GM23338 (cell line): ENCODE measurements at regions not wholly inside any gene's neighbourhood (a gene's known extent, or its start where the extent isn't known, plus 50 kb on each side); places are given as distances from the start of the nearest gene placed in this dataset.

Experiments
- ATAC-seq: fragments of 200-7000 bp; cut with Tn5 transposase; 3 replicates; pipeline ENCODE4 v1.9.1; 2020
- DNase-seq: peaks from one replicate; pipeline ENCODE4 v3.0.0-alpha.2; 2015; ENCODE audit warnings: low spot score
- H2AFZ ChIP-seq: fragments of 200-600 bp; sonication (generic); 2 replicates; pipeline ENCODE4 v1.8.0; 2016; ENCODE audit warnings: antibody characterized with exemption, mild to moderate bottlenecking, moderate library complexity
- H3F3A ChIP-seq: fragments of 200-600 bp; sonication (generic); replicated peaks from 2 replicates; pipeline ENCODE4 v1.8.0; 2017; ENCODE audit warnings: antibody characterized with exemption, mixed run types, low read depth
- H3K27ac ChIP-seq: fragments of 200-600 bp; sonication (generic); 2 replicates; pipeline ENCODE4 v1.6.1; 2016; ENCODE audit warnings: low read depth
- H3K27me3 ChIP-seq: fragments of 200-600 bp; sonication (generic); 2 replicates; pipeline ENCODE4 v1.8.0; 2016; ENCODE audit warnings: mild to moderate bottlenecking, mixed run types, moderate library complexity; ENCODE audit not compliant: insufficient read depth
- H3K36me3 ChIP-seq: fragments of 200-600 bp; sonication (generic); 2 replicates; pipeline ENCODE4 v1.8.0; 2016; ENCODE audit warnings: mild to moderate bottlenecking; ENCODE audit not compliant: insufficient read depth
- H3K4me1 ChIP-seq: fragments of 200-600 bp; sonication (generic); 2 replicates; pipeline ENCODE4 v1.8.0; 2016; ENCODE audit warnings: mild to moderate bottlenecking, moderate library complexity; ENCODE audit not compliant: insufficient read depth
- H3K4me2 ChIP-seq: fragments of 200-600 bp; sonication (generic); 2 replicates; pipeline ENCODE4 v1.7.1; 2017; ENCODE audit warnings: mixed run types
- H3K4me3 ChIP-seq: fragments of 200-600 bp; sonication (generic); 2 replicates; pipeline ENCODE4 v1.6.1; 2016; ENCODE audit warnings: mixed run types
- H3K79me2 ChIP-seq: fragments of 200-600 bp; sonication (generic); replicated peaks from 2 replicates; pipeline ENCODE4 v1.8.0; 2017; ENCODE audit warnings: mild to moderate bottlenecking; ENCODE audit not compliant: insufficient read depth
- H3K9me2 ChIP-seq: fragments of 200-600 bp; sonication (generic); 2 replicates; pipeline ENCODE4 v1.8.0; 2017; ENCODE audit not compliant: insufficient read depth
- H4K20me1 ChIP-seq: fragments of 200-600 bp; sonication (generic); replicated peaks from 2 replicates; pipeline ENCODE4 v1.8.0; 2017; ENCODE audit warnings: mild to moderate bottlenecking; ENCODE audit not compliant: insufficient read depth
- H3K27ac Mint-ChIP-seq: 2 replicates; pipeline ENCODE4 v1.8.0; 2020; ENCODE audit warnings: inconsistent platforms, mild to moderate bottlenecking, moderate library complexity, mixed read lengths
- H3K27me3 Mint-ChIP-seq: 3 replicates; pipeline ENCODE4 v1.8.0; 2022; ENCODE audit warnings: low read depth, mild to moderate bottlenecking, moderate library complexity, mixed read lengths, inconsistent platforms; ENCODE audit not compliant: insufficient read depth, poor library complexity
- H3K36me3 Mint-ChIP-seq: 3 replicates; pipeline ENCODE4 v1.8.0; 2021; ENCODE audit warnings: low read depth, mild to moderate bottlenecking, inconsistent platforms, moderate library complexity, mixed read lengths
- H3K4me1 Mint-ChIP-seq: 3 replicates; pipeline ENCODE4 v1.8.0; 2020; ENCODE audit warnings: mild to moderate bottlenecking, inconsistent platforms, mixed read lengths
- H3K4me3 Mint-ChIP-seq: 3 replicates; pipeline ENCODE4 v1.8.0; 2021; ENCODE audit warnings: moderate library complexity, mild to moderate bottlenecking, inconsistent platforms, mixed read lengths
- H3K9me3 Mint-ChIP-seq: 3 replicates; pipeline ENCODE4 v1.8.0; 2020; ENCODE audit warnings: moderate library complexity, mild to moderate bottlenecking, inconsistent platforms, mixed read lengths
- CREB1 ChIP-seq: fragments of 250-450 bp; sonication (Bioruptor Pico); IDR thresholded peaks from 2 replicates; pipeline ENCODE4 v1.5.0; 2020; ENCODE audit warnings: low read depth, mild to moderate bottlenecking, moderate library complexity
- JUNB ChIP-seq: IDR thresholded peaks from one replicate; pipeline ENCODE4 v1.6.1; 2016; ENCODE audit warnings: antibody characterized with exemption; ENCODE audit not compliant: unreplicated experiment
- NANOG ChIP-seq: IDR thresholded peaks from 2 replicates; pipeline ENCODE4 v1.6.1; 2016; ENCODE audit warnings: antibody characterized with exemption, borderline replicate concordance
- ZNF114 ChIP-seq: fragments of 250-450 bp; sonication (Bioruptor Pico); IDR thresholded peaks from 2 replicates; pipeline ENCODE4 v1.5.0; 2020; ENCODE audit warnings: mild to moderate bottlenecking, moderate library complexity
- TF ChIP-seq, protein P1 (sequence below): IDR thresholded peaks from one replicate; pipeline ENCODE4 v1.6.1; 2018; ENCODE audit warnings: antibody characterized with exemption; ENCODE audit not compliant: unreplicated experiment
- TF ChIP-seq, protein P2 (sequence below), 2 experiments: fragments of 200-600 bp in 1 of 2; sonication (generic) in 1 of 2; conservative IDR thresholded peaks; 2 replicates each; pipeline versions ENCODE4 v1.5.1 to v1.6.1; 2016 to 2017; ENCODE audit warnings: antibody characterized with exemption in 2 of 2, low read depth in 2 of 2, mild to moderate bottlenecking in 2 of 2, moderate library complexity in 1 of 2
- TF ChIP-seq, protein P3 (sequence below): fragments of 250-450 bp; sonication (Bioruptor Pico); IDR thresholded peaks from 2 replicates; pipeline ENCODE4 v1.5.0; 2020; ENCODE audit warnings: mild to moderate bottlenecking, moderate library complexity

DNA sequence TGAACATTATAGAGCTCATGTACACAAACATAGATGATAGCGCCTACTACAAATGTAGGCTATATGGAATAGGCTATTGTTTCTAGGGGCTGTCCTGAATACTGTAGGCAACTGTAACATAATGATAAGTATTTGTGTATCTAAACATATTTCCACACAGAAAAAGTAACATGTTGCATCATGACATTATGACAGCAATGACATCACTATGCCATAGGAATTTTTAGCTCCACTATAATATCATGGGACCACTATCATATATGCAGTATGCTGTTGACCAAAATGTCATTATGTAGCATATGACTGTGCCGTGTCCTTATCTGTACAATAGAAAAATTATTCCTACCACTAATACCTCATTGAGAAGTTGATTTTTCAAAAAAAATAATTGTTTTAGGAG, 96.7 kb upstream of the SSTR1 start:
- H3K4me3 Mint-ChIP-seq, result no peak overlapping the region
- Histone ChIP-seq H3K27ac (no peak overlapping the region), H3K9me2 (peaks cover 10% of the 10 kb centered on the region), H3K4me3 (no peak overlapping the region), H3K4me2 (no peak overlapping the region), H3K4me1 (peaks cover 12% of the 10 kb centered on the region), H4K20me1 (no peaks in the 10 kb centered on the region), H3F3A (no peaks in the 10 kb centered on the region), H3K79me2 (no peaks in the 10 kb centered on the region), H3K27me3 (no peaks in the 10 kb centered on the region), H3K36me3 (no peaks in the 10 kb centered on the region), H2AFZ (no peak overlapping the region)
- DNase-seq (no peak), ATAC-seq (no peak)
- no peaks in the 10 kb centered on the region for H3K9me3 Mint-ChIP-seq
- no peak overlapping the region for H3K27ac Mint-ChIP-seq
- TF ChIP-seq, protein P1, sequence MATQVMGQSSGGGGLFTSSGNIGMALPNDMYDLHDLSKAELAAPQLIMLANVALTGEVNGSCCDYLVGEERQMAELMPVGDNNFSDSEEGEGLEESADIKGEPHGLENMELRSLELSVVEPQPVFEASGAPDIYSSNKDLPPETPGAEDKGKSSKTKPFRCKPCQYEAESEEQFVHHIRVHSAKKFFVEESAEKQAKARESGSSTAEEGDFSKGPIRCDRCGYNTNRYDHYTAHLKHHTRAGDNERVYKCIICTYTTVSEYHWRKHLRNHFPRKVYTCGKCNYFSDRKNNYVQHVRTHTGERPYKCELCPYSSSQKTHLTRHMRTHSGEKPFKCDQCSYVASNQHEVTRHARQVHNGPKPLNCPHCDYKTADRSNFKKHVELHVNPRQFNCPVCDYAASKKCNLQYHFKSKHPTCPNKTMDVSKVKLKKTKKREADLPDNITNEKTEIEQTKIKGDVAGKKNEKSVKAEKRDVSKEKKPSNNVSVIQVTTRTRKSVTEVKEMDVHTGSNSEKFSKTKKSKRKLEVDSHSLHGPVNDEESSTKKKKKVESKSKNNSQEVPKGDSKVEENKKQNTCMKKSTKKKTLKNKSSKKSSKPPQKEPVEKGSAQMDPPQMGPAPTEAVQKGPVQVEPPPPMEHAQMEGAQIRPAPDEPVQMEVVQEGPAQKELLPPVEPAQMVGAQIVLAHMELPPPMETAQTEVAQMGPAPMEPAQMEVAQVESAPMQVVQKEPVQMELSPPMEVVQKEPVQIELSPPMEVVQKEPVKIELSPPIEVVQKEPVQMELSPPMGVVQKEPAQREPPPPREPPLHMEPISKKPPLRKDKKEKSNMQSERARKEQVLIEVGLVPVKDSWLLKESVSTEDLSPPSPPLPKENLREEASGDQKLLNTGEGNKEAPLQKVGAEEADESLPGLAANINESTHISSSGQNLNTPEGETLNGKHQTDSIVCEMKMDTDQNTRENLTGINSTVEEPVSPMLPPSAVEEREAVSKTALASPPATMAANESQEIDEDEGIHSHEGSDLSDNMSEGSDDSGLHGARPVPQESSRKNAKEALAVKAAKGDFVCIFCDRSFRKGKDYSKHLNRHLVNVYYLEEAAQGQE, result no peak
- TF ChIP-seq JUNB, result no peak
- TF ChIP-seq ZNF114 (CRISPR knock-in tag), result no peak
- no peak for TF ChIP-seq NANOG
- TF ChIP-seq CREB1, result no peak
- H3K27me3 Mint-ChIP-seq, result no peaks in the 10 kb centered on the region
- H3K4me1 Mint-ChIP-seq, result peaks cover 16% of the 10 kb centered on the region
- H3K36me3 Mint-ChIP-seq, result 0 out of 3 replicates have a peak, but pooled peaks cover 3% of the 10 kb centered on the region

DNA sequence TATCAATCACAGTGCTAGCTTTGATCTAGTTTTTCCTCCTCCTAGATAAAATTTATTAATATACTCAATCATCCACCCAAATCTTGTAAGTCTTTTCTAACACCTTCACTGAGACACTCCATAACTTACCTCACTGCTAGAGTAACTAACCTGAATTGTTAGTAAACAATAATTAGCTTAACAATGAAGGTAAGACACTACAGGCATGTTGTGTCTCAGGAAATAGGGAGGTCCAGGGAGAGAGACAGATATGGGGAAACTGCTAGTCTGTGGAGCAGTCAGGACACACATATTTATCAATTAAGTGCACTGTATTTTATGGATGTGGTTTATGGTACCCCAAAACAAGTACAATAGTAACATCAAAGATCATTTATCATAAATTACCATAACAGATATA, 94.2 kb upstream of the SSTR1 start:
- Histone ChIP-seq H2AFZ (no peak overlapping the region), H3K9me2 (no peaks in the 10 kb centered on the region), H3K4me1 (peaks cover 12% of the 10 kb centered on the region), H3K27me3 (no peaks in the 10 kb centered on the region), H3K27ac (no peak overlapping the region), H3K4me2 (peak overlapping the region; percentile 10), H3K79me2 (no peaks in the 10 kb centered on the region), H4K20me1 (no peaks in the 10 kb centered on the region), H3K4me3 (no peak overlapping the region), H3F3A (no peaks in the 10 kb centered on the region), H3K36me3 (no peaks in the 10 kb centered on the region)
- DNase-seq (peak; percentile 25), ATAC-seq (peak; percentile 75)
- H3K4me3 Mint-ChIP-seq, result no peak overlapping the region
- no peaks in the 10 kb centered on the region for H3K27me3 Mint-ChIP-seq
- H3K27ac Mint-ChIP-seq, result no peak overlapping the region
- peaks cover 13% of the 10 kb centered on the region for H3K9me3 Mint-ChIP-seq
- H3K36me3 Mint-ChIP-seq, result peaks cover 10% of the 10 kb centered on the region; the same call in 2 of the 3 replicates
- H3K4me1 Mint-ChIP-seq, result peaks cover 16% of the 10 kb centered on the region
- TF ChIP-seq, protein P2, sequence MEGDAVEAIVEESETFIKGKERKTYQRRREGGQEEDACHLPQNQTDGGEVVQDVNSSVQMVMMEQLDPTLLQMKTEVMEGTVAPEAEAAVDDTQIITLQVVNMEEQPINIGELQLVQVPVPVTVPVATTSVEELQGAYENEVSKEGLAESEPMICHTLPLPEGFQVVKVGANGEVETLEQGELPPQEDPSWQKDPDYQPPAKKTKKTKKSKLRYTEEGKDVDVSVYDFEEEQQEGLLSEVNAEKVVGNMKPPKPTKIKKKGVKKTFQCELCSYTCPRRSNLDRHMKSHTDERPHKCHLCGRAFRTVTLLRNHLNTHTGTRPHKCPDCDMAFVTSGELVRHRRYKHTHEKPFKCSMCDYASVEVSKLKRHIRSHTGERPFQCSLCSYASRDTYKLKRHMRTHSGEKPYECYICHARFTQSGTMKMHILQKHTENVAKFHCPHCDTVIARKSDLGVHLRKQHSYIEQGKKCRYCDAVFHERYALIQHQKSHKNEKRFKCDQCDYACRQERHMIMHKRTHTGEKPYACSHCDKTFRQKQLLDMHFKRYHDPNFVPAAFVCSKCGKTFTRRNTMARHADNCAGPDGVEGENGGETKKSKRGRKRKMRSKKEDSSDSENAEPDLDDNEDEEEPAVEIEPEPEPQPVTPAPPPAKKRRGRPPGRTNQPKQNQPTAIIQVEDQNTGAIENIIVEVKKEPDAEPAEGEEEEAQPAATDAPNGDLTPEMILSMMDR (conservative IDR thresholded peaks at IDR 0.05; ENCODE audit: low read depth in 2 of 2), result no peak
- TF ChIP-seq, protein P3, sequence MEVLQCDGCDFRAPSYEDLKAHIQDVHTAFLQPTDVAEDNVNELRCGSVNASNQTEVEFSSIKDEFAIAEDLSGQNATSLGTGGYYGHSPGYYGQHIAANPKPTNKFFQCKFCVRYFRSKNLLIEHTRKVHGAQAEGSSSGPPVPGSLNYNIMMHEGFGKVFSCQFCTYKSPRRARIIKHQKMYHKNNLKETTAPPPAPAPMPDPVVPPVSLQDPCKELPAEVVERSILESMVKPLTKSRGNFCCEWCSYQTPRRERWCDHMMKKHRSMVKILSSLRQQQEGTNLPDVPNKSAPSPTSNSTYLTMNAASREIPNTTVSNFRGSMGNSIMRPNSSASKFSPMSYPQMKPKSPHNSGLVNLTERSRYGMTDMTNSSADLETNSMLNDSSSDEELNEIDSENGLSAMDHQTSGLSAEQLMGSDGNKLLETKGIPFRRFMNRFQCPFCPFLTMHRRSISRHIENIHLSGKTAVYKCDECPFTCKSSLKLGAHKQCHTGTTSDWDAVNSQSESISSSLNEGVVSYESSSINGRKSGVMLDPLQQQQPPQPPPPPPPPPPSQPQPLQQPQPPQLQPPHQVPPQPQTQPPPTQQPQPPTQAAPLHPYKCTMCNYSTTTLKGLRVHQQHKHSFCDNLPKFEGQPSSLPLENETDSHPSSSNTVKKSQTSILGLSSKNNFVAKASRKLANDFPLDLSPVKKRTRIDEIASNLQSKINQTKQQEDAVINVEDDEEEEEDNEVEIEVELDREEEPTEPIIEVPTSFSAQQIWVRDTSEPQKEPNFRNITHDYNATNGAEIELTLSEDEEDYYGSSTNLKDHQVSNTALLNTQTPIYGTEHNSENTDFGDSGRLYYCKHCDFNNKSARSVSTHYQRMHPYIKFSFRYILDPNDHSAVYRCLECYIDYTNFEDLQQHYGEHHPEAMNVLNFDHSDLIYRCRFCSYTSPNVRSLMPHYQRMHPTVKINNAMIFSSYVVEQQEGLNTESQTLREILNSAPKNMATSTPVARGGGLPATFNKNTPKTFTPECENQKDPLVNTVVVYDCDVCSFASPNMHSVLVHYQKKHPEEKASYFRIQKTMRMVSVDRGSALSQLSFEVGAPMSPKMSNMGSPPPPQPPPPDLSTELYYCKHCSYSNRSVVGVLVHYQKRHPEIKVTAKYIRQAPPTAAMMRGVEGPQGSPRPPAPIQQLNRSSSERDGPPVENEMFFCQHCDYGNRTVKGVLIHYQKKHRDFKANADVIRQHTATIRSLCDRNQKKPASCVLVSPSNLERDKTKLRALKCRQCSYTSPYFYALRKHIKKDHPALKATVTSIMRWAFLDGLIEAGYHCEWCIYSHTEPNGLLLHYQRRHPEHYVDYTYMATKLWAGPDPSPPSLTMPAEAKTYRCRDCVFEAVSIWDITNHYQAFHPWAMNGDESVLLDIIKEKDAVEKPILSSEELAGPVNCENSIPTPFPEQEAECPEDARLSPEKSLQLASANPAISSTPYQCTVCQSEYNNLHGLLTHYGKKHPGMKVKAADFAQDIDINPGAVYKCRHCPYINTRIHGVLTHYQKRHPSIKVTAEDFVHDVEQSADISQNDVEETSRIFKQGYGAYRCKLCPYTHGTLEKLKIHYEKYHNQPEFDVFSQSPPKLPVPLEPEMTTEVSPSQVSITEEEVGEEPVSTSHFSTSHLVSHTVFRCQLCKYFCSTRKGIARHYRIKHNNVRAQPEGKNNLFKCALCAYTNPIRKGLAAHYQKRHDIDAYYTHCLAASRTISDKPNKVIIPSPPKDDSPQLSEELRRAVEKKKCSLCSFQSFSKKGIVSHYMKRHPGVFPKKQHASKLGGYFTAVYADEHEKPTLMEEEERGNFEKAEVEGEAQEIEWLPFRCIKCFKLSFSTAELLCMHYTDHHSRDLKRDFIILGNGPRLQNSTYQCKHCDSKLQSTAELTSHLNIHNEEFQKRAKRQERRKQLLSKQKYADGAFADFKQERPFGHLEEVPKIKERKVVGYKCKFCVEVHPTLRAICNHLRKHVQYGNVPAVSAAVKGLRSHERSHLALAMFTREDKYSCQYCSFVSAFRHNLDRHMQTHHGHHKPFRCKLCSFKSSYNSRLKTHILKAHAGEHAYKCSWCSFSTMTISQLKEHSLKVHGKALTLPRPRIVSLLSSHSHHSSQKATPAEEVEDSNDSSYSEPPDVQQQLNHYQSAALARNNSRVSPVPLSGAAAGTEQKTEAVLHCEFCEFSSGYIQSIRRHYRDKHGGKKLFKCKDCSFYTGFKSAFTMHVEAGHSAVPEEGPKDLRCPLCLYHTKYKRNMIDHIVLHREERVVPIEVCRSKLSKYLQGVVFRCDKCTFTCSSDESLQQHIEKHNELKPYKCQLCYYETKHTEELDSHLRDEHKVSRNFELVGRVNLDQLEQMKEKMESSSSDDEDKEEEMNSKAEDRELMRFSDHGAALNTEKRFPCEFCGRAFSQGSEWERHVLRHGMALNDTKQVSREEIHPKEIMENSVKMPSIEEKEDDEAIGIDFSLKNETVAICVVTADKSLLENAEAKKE (CRISPR knock-in tag), result no peak
- TF ChIP-seq, protein P1, result no peak
